SK-N-SH (cell line): ENCODE measurements at regions not wholly inside any gene's neighbourhood (a gene's known extent, or its start where the extent isn't known, plus 50 kb on each side); places are given as distances from the start of the nearest gene placed in this dataset.
"Not testable (repeated sequence)": the region's sequence is repeated elsewhere in the genome, so short reads cannot be mapped to it uniquely, and the experiment has no call there.

Source experiments
- CTCF ChIA-PET: fragments of 300-600, 350-600 bp; formaldehyde crosslinking; extraction: SDS; loops from one replicate; lab custom pipeline; 2021; lab: Yijun Ruan, JAX
- POLR2A ChIA-PET: fragments of 350-600 bp; sonication (Branson Sonifier 250); formaldehyde crosslinking; extraction: SDS; loops from one replicate; lab custom pipeline; 2020; ENCODE audit warnings: antibody characterized with exemption, inconsistent platforms; lab: Yijun Ruan, JAX
- DNase-seq: peaks from one replicate; pipeline ENCODE4 v3.0.0; 2012
- H2AFZ ChIP-seq: fragments of 200-600 bp; sonication (generic); 2 replicates; pipeline ENCODE4 v1.8.1; 2016; ENCODE audit warnings: antibody characterized with exemption, mild to moderate bottlenecking, low read depth
- H3F3A ChIP-seq: fragments of 200-600 bp; sonication (generic); replicated peaks from 2 replicates; pipeline ENCODE3; 2016; ENCODE audit warnings: antibody characterized with exemption, mild to moderate bottlenecking; ENCODE audit not compliant: insufficient read depth
- H3K27ac ChIP-seq, 2 experiments: fragments of 200-500 bp in 1 of 2; fragments of 200-600 bp in 1 of 2; sonication (Bioruptor generic) in 1 of 2; sonication (generic), shearing (Covaris generic) in 1 of 2; 2 replicates each; pipeline versions ENCODE4 v1.5.1 to v1.6.1; 2014 to 2016; ENCODE audit warnings: low read depth in 2 of 2, inconsistent platforms in 1 of 2, low read length in 1 of 2, mild to moderate bottlenecking in 1 of 2, mixed read lengths in 1 of 2
- H3K27me3 ChIP-seq: fragments of 200-600 bp; sonication (generic), shearing (Covaris generic); 2 replicates; pipeline ENCODE4 v1.6.1; 2016; ENCODE audit warnings: mixed run types; ENCODE audit not compliant: insufficient read depth
- H3K36me3 ChIP-seq, 2 experiments: fragments of 200-500 bp in 1 of 2; fragments of 200-600 bp in 1 of 2; sonication (Bioruptor generic) in 1 of 2; sonication (generic) in 1 of 2; replicated peaks in 1 of 2; 2 replicates each; pipeline versions ENCODE3 to v1.5.1; 2014 to 2016; ENCODE audit warnings: low read length in 1 of 2, mild to moderate bottlenecking in 1 of 2; ENCODE audit not compliant: insufficient read depth in 2 of 2, control insufficient read depth in 1 of 2
- H3K4me1 ChIP-seq, 2 experiments: fragments of 200-500 bp in 1 of 2; fragments of 200-600 bp in 1 of 2; sonication (Bioruptor generic) in 1 of 2; sonication (generic), shearing (Covaris generic) in 1 of 2; 2 replicates each; pipeline versions ENCODE4 v1.5.1 to v1.6.1; 2014 to 2016; ENCODE audit warnings: low read depth in 1 of 2, low read length in 1 of 2, mixed run types in 1 of 2; ENCODE audit not compliant: insufficient read depth in 2 of 2, control insufficient read depth in 1 of 2
- H3K4me2 ChIP-seq: fragments of 200-600 bp; sonication (generic), shearing (Covaris generic); 2 replicates; pipeline ENCODE4 v1.6.1; 2017; ENCODE audit warnings: mixed run types
- H3K4me3 ChIP-seq, 2 experiments: fragments of 200-500 bp in 1 of 2; fragments of 200-600 bp in 1 of 2; sonication (Bioruptor generic) in 1 of 2; sonication (generic), shearing (Covaris generic) in 1 of 2; 2 replicates each; pipeline versions ENCODE4 v1.5.1 to v1.8.1; 2014 to 2016; ENCODE audit warnings: low read depth in 2 of 2, inconsistent platforms in 1 of 2, low read length in 1 of 2, mild to moderate bottlenecking in 1 of 2, mixed read lengths in 1 of 2, moderate library complexity in 1 of 2
- H3K79me2 ChIP-seq: fragments of 200-600 bp; sonication (generic); 2 replicates; pipeline ENCODE4 v1.8.1; 2017; ENCODE audit warnings: mild to moderate bottlenecking; ENCODE audit not compliant: insufficient read depth
- H3K9ac ChIP-seq: fragments of 200-600 bp; sonication (generic); 2 replicates; pipeline ENCODE4 v1.6.1; 2017; ENCODE audit warnings: mixed run types
- H3K9me2 ChIP-seq: fragments of 200-600 bp; sonication (generic); 2 replicates; pipeline ENCODE4 v1.6.1; 2017; ENCODE audit warnings: mixed run types
- H3K9me3 ChIP-seq: fragments of 200-600 bp; sonication (generic); 2 replicates; pipeline ENCODE4 v1.6.1; 2017; ENCODE audit warnings: mixed run types, mild to moderate bottlenecking, moderate library complexity
- H4K20me1 ChIP-seq: fragments of 200-600 bp; sonication (generic); 2 replicates; pipeline ENCODE4 v1.6.1; 2017; ENCODE audit warnings: mild to moderate bottlenecking, mixed run types; ENCODE audit not compliant: insufficient read depth
- ELF1 ChIP-seq: IDR thresholded peaks from 2 replicates; pipeline ENCODE4 v1.4.0; 2012
- FOSL2 ChIP-seq: IDR thresholded peaks from 2 replicates; pipeline ENCODE4 v1.4.0; 2012; ENCODE audit warnings: low read depth, mild to moderate bottlenecking, moderate library complexity, borderline replicate concordance
- FOXJ3 ChIP-seq: sonication (generic); formaldehyde crosslinking; IDR thresholded peaks from 2 replicates; pipeline ENCODE4 v1.5.1; 2020; ENCODE audit warnings: mild to moderate bottlenecking, missing genetic modification reagents
- FOXM1 ChIP-seq: IDR thresholded peaks from 2 replicates; pipeline ENCODE4 v1.4.0; 2012; ENCODE audit warnings: low read depth, mild to moderate bottlenecking
- GABPA ChIP-seq: IDR thresholded peaks from 2 replicates; pipeline ENCODE4 v1.4.0; 2012; ENCODE audit warnings: low read depth, mild to moderate bottlenecking
- JUND ChIP-seq: IDR thresholded peaks from 2 replicates; pipeline ENCODE4 v1.4.0; 2012
- MEF2A ChIP-seq: IDR thresholded peaks from 2 replicates; pipeline ENCODE4 v1.4.0; 2012; ENCODE audit warnings: low read depth, borderline replicate concordance
- NRF1 ChIP-seq: IDR thresholded peaks from 2 replicates; pipeline ENCODE4 v1.6.1; 2012; ENCODE audit warnings: low read depth, mild to moderate bottlenecking, low read length
- POLR2AphosphoS5 ChIP-seq: IDR thresholded peaks from 2 replicates; pipeline ENCODE4 v1.6.1; 2012; ENCODE audit warnings: low read depth, low read length
- RFX5 ChIP-seq: IDR thresholded peaks from 2 replicates; pipeline ENCODE4 v1.6.1; 2012; ENCODE audit warnings: mild to moderate bottlenecking, improper control_type of control experiment, low read length
- TAF1 ChIP-seq: IDR thresholded peaks from 2 replicates; pipeline ENCODE4 v1.6.1; 2012; ENCODE audit warnings: low read depth, mild to moderate bottlenecking, low read length, moderate library complexity, borderline replicate concordance
- TEAD4 ChIP-seq: IDR thresholded peaks from 2 replicates; pipeline ENCODE4 v1.4.0; 2012; ENCODE audit warnings: mild to moderate bottlenecking, borderline replicate concordance; ENCODE audit not compliant: insufficient read depth
- USF1 ChIP-seq: IDR thresholded peaks from 2 replicates; pipeline ENCODE4 v1.4.0; 2012; ENCODE audit warnings: low read depth, borderline replicate concordance
- USF2 ChIP-seq: fragments of 150-350 bp; IDR thresholded peaks from 2 replicates; pipeline ENCODE4 v1.6.1; 2017; ENCODE audit warnings: antibody characterized with exemption, low read length, low read depth, borderline replicate concordance
- YY1 ChIP-seq: IDR thresholded peaks from 2 replicates; pipeline ENCODE4 v1.4.0; 2012; ENCODE audit warnings: low read depth, mild to moderate bottlenecking
- ZBTB33 ChIP-seq: IDR thresholded peaks from 2 replicates; pipeline ENCODE4 v1.4.0; 2012; ENCODE audit warnings: low read depth, borderline replicate concordance
- WGBS: methylation state at CpG from one replicate; pipeline ENCODE4 v1.1.6; 2017; ENCODE audit warnings: low lambda C conversion rate; 5-methylcytosine and 5-hydroxymethylcytosine counted together

- DNase-seq, result no peak
- no peak overlapping the region for H3K4me2 ChIP-seq
- no peaks in the 10 kb centered on the region for H3K27me3 ChIP-seq
- H3K9me2 ChIP-seq, result no peaks in the 10 kb centered on the region
- TF ChIP-seq ELF1 (no peak), ZBTB33 (no peak), MEF2A (no peak), YY1 (no peak), JUND (no peak), FOXJ3 (CRISPR knock-in tag) (no peak), POLR2AphosphoS5 (no peak), USF1 (no peak), TEAD4 (no peak), RFX5 (no peak), FOSL2 (no peak), NRF1 (no peak), USF2 (no peak), FOXM1 (no peak), GABPA (no peak), TAF1 (no peak)
- no peak overlapping the region for H3K27ac ChIP-seq
- no peaks in the 10 kb centered on the region for H4K20me1 ChIP-seq
- H3K4me1 ChIP-seq, result no peaks in the 10 kb centered on the region; a peak in 1 of 4 replicates
- H3K4me3 ChIP-seq, result no peak overlapping the region
- no peaks in the 10 kb centered on the region for H3F3A ChIP-seq
- no peak overlapping the region for H3K9ac ChIP-seq
- no peaks in the 10 kb centered on the region for H3K79me2 ChIP-seq
- no peak overlapping the region for H2AFZ ChIP-seq
- 58% methylated on average over 2 of the region's 10 CpGs for WGBS
- CTCF ChIA-PET, result no interaction called here
- POLR2A ChIA-PET, result no interaction called here
- H3K9me3 ChIP-seq, result no peaks in the 10 kb centered on the region
- H3K36me3 ChIP-seq, result no peaks in the 10 kb centered on the region
Observed at GRCh38 chr5:54378707-54379106, 68.3 kb upstream of the ARL15 start.

DNA sequence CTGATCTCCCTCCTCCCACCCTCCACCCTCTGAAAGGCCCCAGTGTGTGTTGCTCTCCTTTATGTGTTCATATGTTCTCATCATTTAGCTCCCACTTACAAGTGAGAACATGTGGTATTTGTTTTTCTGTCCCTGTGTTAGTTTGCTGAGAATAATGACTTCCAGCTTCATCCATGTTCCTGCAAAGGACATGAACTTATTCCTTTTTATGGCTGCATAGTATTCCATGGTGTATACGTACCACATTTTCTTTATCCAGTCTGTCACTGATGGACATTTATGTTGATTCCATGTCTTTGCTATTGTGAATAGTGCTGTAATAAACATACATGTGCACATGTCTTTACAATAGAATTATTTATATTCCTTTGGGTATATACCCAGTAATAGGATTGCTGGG, 67.0 kb upstream of the ARL15 start:
- WGBS, result 49% methylated on average over 1 of the region's 1 CpG
- POLR2A ChIA-PET, CTCF ChIA-PET: not testable (repeated sequence)

More for the DNA sequence above, 67.0 kb upstream of the ARL15 start:
- H3K79me2 ChIP-seq, H3K9me3 ChIP-seq, H2AFZ ChIP-seq, H4K20me1 ChIP-seq, DNase-seq, H3K9me2 ChIP-seq, H3F3A ChIP-seq, H3K4me1 ChIP-seq, H3K27me3 ChIP-seq, H3K9ac ChIP-seq, H3K36me3 ChIP-seq, H3K27ac ChIP-seq, H3K4me3 ChIP-seq, H3K4me2 ChIP-seq: not testable (repeated sequence)
